NCI-H2196 (cell line): ENCODE measurements at regions not wholly inside any gene's neighbourhood (a gene's known extent, or its start where the extent isn't known, plus 50 kb on each side); places are given as distances from the start of the nearest gene placed in this dataset.
"Not testable (repeated sequence)": the region's sequence is repeated elsewhere in the genome, so short reads cannot be mapped to it uniquely, and the experiment has no call there.

Experiments used
- DNase-seq: peaks from one replicate; lab custom pipeline; 2025; ENCODE audit not compliant: unreplicated experiment; lab: John Stamatoyannopoulos, UW

DNA sequence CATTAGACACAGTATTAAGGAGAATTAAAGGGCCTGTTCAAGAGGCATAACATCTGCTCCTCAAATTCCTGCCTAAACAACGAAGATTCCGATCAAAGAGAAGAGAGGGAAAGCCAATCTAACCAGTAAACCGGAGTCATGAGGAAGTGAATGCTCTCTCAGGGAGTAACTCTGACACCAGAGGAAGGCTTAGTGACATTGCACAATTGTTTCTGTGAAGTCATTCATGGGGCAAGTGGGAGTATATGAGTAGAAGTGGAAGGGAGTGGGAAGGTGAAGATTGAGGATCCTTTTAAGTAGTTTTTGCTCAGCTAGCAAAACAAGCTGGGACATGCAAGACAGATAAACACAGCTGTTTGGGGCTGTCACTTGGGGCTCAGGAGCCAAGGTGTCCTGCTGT lies 136.4 kb upstream of the FAM174A start:
- not testable (repeated sequence) for DNase-seq

DNA sequence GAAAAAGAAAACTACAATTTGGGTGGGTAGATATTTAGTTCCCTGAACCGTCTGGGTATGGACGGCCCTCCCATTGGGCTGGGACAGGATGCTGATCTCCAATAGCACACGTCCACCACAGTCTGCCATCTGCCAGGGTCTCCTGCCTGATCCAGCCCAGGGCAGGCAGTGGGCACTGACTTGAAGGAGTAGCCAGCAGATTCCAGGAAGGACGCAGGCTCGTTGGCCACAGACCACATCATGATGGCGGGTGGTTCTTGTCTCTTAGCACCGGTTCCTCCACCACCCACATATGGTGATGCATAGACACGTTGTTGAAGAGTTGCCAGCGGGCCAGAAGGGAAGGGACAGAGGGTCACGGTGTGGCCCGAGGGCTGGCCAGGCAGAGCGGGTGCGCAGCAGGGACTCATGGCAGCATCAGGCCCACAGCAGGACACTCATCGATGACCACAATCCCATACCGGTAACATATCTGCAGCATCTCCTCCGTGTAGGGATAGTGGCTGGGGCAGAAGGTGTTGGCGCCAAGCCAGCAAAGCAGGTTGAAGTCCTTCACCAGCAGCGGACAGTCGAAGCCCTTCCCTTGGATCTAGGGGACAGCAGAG lies 155.8 kb upstream of the FAM174A start:
- DNase-seq, result not testable (repeated sequence)

DNA sequence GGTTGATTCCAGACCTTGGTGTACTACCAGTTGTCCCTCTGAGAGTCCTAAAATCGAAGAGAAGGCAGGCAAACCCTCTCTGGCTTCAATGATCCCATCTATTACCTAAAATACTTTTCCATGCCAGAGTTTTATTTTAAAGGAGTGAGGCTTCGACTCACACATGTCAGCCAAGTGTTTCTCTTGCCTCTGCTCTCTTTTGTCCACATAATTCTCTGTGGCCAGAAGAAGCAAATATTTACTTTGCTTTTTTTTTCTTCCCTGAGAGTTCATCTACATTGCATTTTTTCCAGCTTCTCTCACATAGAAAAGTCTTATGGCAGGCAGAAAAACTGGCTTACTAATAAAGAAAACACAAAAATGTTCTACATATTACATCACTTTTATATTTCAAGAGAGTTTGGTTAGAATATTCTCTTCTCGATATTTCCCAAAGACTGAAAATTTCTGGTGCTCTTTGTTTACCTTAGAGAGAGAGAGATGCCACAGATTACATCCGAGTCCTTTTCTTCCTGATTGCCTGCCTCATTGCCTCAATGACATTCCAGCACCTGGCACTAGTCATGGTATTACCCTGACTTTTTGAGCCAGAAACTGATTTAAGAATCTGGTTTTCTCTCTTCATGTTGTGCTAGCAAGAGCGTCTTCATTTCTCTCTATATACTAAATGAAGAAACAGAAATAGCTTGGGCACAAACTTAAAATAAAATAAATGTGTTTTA lies 170.3 kb upstream of the FAM174A start:
- not testable (repeated sequence) for DNase-seq

DNA sequence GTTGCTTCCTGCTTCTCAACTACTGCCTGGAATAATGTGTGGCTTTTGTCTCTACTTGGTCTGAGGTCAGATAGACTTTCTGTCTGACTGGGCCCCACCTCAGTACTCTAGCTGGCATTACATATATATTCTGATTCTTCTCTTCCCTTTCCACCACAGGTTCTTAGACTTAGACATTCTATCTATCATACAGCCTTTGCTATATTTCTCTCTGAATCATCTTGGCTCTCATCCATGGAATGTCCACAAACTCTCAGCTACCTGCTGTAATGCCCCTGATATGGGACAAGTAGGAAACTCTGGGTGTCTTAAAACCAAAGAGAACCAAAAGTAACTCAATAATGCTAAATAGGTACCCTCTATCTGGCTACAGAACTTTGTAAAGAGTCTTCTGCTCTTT lies 170.8 kb upstream of the FAM174A start:
- not testable (repeated sequence) for DNase-seq

DNA sequence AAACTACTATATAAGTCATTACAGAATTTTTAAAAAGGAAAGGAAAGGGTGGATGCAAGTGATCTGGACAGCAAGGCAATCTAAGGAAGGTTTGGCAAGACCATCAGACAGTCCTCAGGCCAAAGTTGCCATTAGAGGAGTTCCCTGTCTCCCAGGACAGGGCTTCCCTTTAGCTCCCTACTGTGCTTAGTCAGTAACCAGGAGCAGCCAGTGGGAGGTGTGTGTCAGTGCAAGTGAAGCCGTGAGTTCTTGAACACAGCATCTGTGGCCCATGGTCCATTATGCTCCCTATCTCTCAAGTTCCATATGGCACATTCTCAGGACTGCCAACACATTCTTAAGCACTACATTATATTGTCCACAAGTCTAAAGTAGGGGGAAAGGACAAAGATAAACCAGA lies 175.2 kb upstream of the FAM174A start:
- DNase-seq, result not testable (repeated sequence)

DNA sequence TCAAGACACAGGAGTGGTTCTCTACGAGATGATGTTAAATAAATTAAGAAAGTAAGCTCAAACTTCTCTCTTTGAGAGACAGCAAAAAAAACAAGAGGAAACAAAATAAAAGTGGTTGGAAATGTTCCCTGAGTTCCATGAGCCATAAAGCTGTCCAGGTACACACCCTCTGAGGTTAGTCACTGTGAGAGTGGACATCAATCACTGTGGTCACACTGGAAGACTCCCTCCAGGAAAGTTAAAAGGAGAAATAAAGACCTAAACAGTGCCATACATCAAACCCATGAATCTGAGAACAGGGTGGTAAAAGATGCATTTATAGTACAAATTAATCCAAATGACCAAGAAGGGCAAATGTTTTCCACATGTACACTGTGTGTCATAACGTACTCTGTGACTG lies 188.9 kb upstream of the FAM174A start:
- DNase-seq, result not testable (repeated sequence)

DNA sequence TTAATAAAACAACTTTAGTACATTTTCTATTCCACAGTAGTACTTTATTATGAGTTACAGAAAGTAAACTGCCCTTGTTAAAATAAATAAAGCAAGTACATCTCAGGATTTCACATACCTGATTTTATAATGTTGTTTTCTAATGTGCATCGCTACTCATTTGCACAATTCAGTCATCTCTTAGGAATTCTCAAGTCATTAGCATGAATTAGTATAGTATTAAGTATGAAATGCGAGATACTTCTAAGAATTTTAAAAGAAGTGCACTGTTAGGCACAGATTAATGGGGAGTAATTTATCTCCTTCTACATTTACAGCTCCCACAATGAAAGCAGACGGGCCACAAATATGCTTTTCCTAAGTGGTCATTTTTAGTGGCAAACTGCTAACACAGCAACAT lies 193.7 kb upstream of the FAM174A start:
- not testable (repeated sequence) for DNase-seq

DNA sequence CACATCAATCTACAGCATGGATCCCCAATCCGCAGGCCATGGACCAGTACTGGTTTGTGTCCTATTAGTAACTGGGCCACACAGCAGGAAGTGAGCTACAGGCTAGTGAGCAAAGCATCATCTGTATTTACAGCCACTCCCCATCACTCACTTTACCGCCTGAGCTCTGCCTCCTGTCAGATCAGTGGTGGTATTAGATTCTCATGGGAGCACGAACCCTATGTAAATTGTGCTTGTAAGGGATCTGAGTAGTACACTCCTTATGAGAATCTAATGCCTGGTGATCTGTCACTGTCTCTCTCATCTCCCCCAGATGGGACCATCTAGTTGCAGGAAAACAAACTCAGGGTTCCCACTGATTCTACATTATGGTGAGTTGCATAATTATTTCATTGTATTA lies 212.7 kb upstream of the FAM174A start:
- no peak for DNase-seq

DNA sequence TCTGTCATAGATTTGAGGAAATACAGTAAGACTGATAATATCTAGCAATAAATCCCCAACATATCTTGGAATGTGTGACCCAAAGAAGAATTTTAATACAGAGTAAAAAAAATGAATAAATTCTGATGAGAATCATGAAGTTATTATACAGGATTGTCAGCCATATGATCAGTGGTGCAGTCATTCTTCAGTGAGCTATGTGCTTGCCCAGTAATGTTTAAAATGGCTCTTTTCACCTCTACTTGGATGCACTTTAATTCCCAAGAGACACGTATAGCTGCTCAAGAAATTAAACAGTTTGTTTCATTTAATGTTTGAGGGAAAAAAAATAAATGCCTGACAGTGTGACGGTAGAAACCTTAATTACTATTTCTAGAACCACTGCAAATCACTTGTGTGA lies 215.3 kb upstream of the FAM174A start:
- no peak for DNase-seq

DNA sequence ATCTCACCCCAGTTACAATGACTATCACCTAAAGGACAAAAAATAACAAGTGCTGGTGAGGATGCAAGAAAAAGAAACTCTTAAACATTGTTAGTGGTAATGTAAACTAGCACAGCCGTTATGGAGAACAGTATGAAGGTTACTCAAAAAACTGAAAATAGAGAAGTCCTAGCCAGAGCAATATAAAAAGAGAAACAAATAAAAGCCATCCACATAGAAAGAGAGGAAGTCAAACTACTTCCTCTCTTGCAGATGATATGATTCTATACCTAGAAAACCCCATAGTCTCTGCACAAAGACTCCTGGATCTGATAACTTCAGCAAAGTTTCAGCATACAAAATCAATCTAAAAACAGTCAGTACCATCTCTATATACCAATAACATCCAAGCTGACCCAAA lies 221.5 kb upstream of the FAM174A start:
- DNase-seq, result no peak

DNA sequence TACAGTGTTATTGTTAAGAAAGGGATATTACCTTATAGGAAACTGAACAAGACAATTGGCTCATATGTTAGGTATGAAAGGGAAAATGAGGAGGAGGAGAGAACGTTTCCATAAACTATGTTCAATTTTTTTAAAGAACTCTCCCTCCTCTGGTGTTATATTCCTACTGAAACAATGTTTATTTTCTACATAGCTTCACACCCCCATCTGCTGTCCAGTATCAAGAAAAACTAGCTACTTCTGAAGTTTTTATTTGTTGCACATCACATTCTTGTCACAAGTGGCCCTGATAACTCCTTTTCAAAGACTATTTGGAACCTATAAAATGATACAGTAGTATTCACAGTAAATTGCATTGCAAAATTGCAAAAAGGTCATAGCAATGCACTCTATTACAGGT lies 223.4 kb upstream of the FAM174A start:
- DNase-seq, result no peak

DNA sequence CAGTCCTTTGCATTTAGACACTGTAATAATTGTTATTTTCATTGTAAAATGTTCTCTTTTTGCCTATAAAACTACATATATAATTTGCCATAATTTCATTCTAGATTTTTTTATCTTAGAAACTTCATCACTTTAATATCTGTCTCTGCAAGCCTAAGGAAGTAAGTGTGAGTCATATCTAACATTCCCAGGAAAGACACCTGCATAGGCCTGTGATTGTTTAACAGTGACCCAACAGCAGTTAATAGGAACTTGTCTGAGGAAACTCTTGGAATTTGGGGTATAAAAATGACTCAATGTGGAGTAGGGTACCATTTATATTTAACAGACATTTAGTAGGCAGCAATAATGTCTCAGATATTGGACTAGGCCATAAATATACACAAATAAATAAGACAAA lies 229.2 kb upstream of the FAM174A start:
- no peak for DNase-seq

DNA sequence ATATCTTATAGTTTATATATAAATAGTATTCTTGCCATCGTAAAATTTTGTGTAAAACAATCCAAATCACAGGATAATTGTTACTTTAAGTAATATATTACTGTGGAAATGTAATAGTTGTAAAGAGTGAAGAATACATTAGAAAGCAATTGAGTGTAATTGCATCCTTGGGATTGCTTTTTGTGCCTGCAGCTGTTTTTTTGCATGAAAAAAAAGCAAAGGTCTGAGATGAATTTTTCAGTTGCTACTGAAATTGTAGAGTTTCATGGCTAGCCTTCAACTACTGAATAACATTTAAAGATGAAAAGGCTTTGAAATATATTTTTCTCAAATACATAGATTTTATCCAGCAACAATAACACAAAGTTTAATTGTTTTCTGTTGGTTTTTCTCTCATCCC lies 232.0 kb upstream of the FAM174A start:
- no peak for DNase-seq

DNA sequence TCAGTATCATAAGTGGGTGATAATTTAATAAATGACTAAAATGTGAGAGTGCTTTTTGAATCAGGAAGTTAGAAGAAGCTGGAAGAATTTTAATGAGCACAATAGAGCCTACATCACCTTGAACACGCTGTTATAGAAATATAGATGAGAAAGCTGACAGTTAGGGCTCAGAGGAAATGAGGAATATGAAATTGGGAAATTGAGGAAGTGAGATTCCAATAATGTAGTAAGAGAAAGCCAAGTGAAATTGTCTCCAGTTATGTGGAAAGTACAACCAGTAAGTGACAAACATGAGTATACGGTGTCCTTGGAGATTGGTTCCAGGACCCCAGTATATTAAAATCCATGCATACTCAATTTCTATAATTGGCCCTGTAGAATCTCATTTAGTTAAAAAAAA lies 235.9 kb upstream of the FAM174A start:
- DNase-seq, result no peak

DNA sequence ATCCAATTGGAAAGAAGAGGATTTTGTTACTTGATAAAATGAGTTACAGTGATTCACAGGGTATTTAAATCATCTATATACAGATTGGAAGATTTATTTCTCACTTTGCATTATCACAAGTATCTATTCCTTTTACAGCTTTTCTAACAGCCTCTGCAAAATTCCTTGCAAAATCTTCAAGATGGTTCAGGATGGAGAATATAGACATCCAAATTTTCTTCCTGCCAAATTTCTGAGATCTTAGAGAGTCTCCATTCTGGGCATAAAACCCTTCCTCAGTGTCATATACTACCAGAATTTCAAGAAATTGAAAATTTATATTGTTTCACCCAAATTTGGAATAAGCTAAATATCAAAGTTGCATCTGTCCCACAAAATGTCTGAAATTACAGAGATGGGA lies 259.1 kb upstream of the FAM174A start:
- no peak for DNase-seq

DNA sequence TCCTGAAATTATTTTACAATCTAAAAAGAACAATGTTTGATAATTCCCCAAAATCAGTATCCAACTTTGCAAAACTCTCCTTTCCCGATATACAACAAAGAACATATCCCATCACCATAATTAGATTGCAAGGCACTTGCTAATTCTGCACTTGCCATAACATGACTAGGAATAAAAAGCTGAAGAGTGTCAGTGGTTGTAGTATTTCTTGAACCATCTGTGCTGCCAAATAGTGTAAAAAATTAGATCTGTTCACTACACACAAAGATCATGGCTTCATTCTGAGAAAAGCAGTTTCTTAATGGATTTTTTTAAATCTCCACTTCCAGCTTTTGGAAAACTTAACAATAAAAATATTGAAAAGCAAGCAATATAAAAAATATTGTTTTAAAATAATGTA lies 259.5 kb upstream of the FAM174A start:
- no peak for DNase-seq

DNA sequence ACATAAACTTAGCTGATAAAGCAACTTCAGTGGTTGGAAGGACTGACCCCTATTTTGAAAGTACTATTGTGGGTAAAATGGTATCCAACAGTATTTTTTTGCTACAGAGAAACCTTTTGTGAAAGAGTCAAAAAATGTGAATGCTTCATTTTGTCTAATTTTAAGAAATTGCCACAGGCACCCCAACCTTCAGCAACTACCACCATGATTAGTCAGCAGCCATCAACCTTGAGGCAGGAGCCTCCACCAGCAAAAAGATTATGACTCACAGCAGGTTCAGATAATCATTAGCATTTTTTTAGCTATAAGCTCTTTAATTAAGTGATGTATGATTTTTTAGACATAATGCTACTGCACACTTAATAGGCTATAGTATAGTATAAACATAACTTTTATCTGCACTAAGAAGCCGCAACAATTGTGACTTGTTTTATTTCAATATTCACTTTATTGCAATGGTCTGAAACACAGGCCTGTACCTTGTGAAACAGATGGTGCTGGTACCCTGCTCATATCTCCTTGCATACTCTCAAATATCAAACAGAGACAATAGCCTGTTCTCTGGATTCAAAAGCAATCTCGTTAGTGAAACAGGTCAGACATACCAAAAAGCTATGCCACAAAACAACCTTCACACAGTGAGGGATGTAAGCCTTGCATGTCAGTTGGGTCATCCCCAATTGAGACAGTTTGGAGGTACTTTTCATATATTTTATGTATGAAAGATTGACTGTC lies 261.2 kb upstream of the FAM174A start:
- no peak for DNase-seq

DNA sequence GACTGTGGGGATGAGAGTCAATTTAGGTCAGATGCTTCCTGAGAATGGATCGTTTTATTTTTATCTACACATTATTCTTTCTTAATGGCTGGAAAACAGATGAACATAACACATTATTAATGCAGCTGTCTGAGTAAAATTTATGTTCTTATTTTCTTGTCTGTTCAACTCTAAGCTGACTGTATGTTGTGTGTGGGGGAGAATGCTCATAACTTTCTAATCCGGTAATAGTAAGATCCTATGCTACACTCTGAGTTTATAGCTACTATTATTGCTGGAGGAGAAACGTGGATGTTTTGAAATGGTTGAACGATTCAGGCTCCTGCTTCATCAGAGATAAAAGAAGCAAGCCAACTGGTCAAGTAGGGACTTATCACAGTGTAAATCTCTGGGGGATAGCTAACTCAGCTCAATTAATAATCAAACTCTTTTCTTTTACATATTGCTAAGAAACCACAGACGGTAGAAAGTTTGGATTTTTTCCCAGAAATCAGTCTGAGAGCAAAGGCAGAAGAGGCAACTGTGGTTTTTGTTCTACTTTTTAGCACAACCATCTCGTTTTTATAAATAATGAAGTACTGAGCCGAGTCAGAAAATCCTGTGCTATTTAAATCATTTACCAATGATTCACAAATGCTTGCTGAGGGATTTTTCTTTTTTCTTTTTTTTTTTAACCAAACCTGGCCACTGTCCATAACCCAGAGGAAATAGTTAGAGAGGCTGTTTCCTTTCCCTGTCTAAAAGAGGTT lies 265.0 kb upstream of the FAM174A start:
- DNase-seq, result peak; percentile 6

DNA sequence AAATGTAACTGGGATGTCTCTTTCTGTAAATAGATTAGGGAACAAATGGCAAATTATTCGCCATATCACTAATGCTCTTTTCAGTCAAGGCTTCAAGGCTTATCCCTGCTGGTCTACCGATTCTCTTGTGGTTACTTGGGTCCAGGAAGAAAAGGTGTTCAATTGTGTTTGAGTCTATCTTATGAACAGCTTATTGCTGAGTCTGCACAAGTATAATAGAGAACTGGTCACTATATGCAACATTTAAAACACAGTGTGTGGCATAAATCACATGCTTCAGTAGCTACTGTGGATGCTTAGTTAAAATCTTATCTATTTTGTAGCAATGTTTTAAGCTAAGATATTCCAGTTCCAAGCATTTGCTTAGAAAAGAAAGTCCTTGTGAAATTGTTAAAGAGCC lies 274.2 kb upstream of the FAM174A start:
- no peak for DNase-seq

DNA sequence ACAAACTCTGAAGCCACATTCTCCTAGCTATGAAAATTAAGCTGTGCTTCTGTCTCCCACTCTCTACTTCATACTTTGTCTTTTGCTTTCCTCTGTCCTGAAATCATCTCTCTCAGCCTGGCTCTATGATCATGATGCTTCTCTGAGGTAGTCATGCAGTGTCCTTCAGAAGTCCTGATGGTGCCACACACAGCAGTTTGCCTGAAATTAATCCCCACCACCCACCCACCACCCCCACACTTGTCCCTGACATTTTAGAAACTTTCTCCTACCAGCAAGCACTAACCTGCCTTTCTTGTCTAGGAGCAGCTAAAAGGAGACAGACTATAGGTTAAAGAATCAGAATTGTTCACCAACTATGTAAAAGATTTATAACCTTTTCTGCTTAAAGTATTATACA lies 282.2 kb upstream of the FAM174A start:
- no peak for DNase-seq

DNA sequence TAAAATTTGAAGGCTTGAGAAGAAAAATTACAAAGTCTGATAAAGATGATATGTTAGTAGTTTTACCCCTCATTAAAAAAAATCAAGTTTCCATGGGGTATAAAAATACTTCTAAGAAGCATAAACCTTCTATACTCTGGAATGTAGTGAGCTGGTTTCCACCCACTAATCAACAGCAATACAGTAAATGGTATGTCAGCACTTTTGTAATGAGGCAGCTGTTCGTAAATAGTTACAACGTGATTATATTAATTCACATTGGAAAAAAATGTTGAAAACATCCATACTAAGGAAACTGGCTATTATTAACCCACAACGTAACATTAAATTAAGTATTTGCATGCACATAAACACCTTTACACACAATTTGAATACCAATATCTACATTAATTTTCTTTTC lies 283.1 kb upstream of the FAM174A start:
- DNase-seq, result no peak

DNA sequence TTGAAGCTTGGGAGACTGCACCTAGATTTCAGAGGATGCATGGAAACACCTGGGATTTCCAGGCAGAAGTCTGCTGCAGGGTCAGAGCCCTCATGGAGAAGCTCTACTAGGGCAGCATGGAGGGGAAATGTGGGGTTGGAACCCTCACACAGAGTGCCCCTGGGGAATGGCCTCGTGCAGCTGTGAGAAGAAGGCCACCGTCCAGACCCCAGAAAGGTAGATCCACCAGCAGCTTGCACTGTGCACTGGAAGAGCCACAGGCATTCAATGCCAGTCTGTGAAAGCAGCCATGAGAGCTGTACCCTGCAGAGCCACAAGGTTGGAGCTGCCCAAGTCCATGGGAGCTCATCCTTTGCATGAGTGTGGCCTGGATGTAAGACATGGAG lies 285.3 kb upstream of the FAM174A start:
- DNase-seq, result no peak
